DND-41 (cell line): ENCODE measurements at regions not wholly inside any gene's neighbourhood (a gene's known extent, or its start where the extent isn't known, plus 50 kb on each side); places are given as distances from the start of the nearest gene placed in this dataset.

Experiments used
- ATAC-seq: fragments of 200-7000 bp; cut with Tn5 transposase; 3 replicates; pipeline ENCODE4 v1.9.1; 2021; ENCODE audit warnings: low read depth; ENCODE audit not compliant: insufficient read depth
- DNase-seq: peaks from one replicate; pipeline ENCODE4 v3.0.0-alpha.2; 2020
- H2AFZ ChIP-seq: 2 replicates; pipeline ENCODE4 v1.6.0; 2012; ENCODE audit warnings: low read depth, low read length
- H3K27ac ChIP-seq: 2 replicates; pipeline ENCODE4 v1.5.1; 2012; ENCODE audit warnings: low read length, inconsistent platforms
- H3K27me3 ChIP-seq: fragments of 200-600 bp; sonication (generic); 2 replicates; pipeline ENCODE4 v1.6.0; 2012; ENCODE audit warnings: low read length, mild to moderate bottlenecking, inconsistent platforms; ENCODE audit not compliant: insufficient read depth, poor library complexity
- H3K36me3 ChIP-seq: 2 replicates; pipeline ENCODE4 v1.5.1; 2012; ENCODE audit warnings: low read length, inconsistent platforms; ENCODE audit not compliant: insufficient read depth
- H3K4me1 ChIP-seq: 2 replicates; pipeline ENCODE4 v1.5.1; 2012; ENCODE audit warnings: mild to moderate bottlenecking, low read length; ENCODE audit not compliant: insufficient read depth
- H3K4me2 ChIP-seq: 2 replicates; pipeline ENCODE4 v1.6.0; 2012; ENCODE audit warnings: mild to moderate bottlenecking, moderate library complexity, low read length, inconsistent platforms; ENCODE audit not compliant: insufficient read depth
- H3K4me3 ChIP-seq, 2 experiments: fragments of 200-600 bp in 1 of 2; shearing (Covaris generic) in 1 of 2; 2 replicates each; pipeline ENCODE4 v1.5.1; 2012 to 2016; ENCODE audit warnings: inconsistent platforms in 2 of 2, low read length in 2 of 2, mild to moderate bottlenecking in 2 of 2, low read depth in 1 of 2, moderate library complexity in 1 of 2
- H3K79me2 ChIP-seq: 2 replicates; pipeline ENCODE4 v1.6.0; 2012; ENCODE audit warnings: low read length, inconsistent platforms; ENCODE audit not compliant: insufficient read depth
- H3K9ac ChIP-seq: 2 replicates; pipeline ENCODE4 v1.6.0; 2012; ENCODE audit warnings: low read depth, mild to moderate bottlenecking, inconsistent platforms, low read length, moderate library complexity
- H3K9me3 ChIP-seq: 2 replicates; pipeline ENCODE4 v1.5.1; 2012; ENCODE audit warnings: low read length, moderate library complexity, mild to moderate bottlenecking, inconsistent platforms; ENCODE audit not compliant: insufficient read depth, severe bottlenecking
- H4K20me1 ChIP-seq: 2 replicates; pipeline ENCODE4 v1.6.0; 2012; ENCODE audit warnings: low read length; ENCODE audit not compliant: insufficient read depth
- EZH2 ChIP-seq: IDR thresholded peaks from 3 replicates; pipeline ENCODE4 v1.6.1; 2012; ENCODE audit warnings: borderline replicate concordance, low read depth, mild to moderate bottlenecking, moderate library complexity, low read length, inconsistent platforms; ENCODE audit not compliant: severe bottlenecking
- TF ChIP-seq, protein P1 (sequence below): IDR thresholded peaks from 2 replicates; pipeline ENCODE4 v1.5.1; 2012; ENCODE audit warnings: borderline replicate concordance, low read length, moderate library complexity, mild to moderate bottlenecking; ENCODE audit not compliant: poor library complexity, severe bottlenecking; ENCODE audit errors: extremely low read depth

- Histone ChIP-seq H2AFZ (no peak overlapping the region), H3K36me3 (no peaks in the 10 kb centered on the region), H3K27me3 (peaks cover 13% of the 10 kb centered on the region), H3K4me1 (no peaks in the 10 kb centered on the region), H3K9me3 (no peaks in the 10 kb centered on the region), H3K4me3 (no peak overlapping the region), H3K27ac (no peak overlapping the region), H3K79me2 (no peaks in the 10 kb centered on the region), H3K4me2 (no peak overlapping the region), H4K20me1 (no peaks in the 10 kb centered on the region), H3K9ac (no peak overlapping the region)
- TF ChIP-seq EZH2: no peak
- TF ChIP-seq, protein P1, sequence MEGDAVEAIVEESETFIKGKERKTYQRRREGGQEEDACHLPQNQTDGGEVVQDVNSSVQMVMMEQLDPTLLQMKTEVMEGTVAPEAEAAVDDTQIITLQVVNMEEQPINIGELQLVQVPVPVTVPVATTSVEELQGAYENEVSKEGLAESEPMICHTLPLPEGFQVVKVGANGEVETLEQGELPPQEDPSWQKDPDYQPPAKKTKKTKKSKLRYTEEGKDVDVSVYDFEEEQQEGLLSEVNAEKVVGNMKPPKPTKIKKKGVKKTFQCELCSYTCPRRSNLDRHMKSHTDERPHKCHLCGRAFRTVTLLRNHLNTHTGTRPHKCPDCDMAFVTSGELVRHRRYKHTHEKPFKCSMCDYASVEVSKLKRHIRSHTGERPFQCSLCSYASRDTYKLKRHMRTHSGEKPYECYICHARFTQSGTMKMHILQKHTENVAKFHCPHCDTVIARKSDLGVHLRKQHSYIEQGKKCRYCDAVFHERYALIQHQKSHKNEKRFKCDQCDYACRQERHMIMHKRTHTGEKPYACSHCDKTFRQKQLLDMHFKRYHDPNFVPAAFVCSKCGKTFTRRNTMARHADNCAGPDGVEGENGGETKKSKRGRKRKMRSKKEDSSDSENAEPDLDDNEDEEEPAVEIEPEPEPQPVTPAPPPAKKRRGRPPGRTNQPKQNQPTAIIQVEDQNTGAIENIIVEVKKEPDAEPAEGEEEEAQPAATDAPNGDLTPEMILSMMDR: no peak
- no peak for DNase-seq
- no peak for ATAC-seq
These were observed 77.7 kb upstream of the KCNG1 start for GRCh38 chr20:51100617-51101016.

DNA sequence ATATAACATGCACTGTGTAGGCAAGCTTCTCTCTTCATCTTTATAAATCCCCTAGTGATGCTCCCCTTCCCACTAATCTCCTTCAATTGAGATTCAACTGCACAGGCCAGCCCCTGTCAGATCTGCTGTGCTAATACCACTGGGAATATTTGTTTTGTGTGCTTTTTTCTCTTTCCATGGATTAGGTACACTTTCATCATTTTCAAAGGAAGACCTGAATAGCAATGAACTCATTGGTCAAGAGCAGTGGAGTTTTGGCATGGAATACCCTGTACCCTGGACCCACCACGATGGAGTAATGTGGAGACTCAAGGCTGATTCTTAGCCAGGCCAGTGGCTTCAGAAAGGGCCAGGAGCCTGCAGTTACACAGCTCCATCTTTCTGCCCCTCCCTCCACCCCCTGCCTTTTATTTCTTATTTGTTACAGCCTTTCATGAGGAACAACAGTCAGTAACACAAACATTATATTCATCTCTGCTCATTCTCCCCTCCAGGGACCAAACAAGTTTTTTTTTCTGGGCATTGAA lies 75.4 kb upstream of the KCNG1 start:
- no peaks in the 10 kb centered on the region for H3K79me2 ChIP-seq
- no peaks in the 10 kb centered on the region for H3K36me3 ChIP-seq
- no peak overlapping the region for H2AFZ ChIP-seq
- no peak for DNase-seq
- H3K4me3 ChIP-seq: no peak overlapping the region
- TF ChIP-seq, protein P1: no peak
- TF ChIP-seq EZH2: no peak
- H3K9me3 ChIP-seq: no peaks in the 10 kb centered on the region
- H4K20me1 ChIP-seq: no peaks in the 10 kb centered on the region
- peaks cover 29% of the 10 kb centered on the region for H3K27me3 ChIP-seq
- no peaks in the 10 kb centered on the region for H3K4me1 ChIP-seq
- no peak overlapping the region for H3K27ac ChIP-seq
- no peak for ATAC-seq
- H3K4me2 ChIP-seq: no peak overlapping the region
- no peak overlapping the region for H3K9ac ChIP-seq

DNA sequence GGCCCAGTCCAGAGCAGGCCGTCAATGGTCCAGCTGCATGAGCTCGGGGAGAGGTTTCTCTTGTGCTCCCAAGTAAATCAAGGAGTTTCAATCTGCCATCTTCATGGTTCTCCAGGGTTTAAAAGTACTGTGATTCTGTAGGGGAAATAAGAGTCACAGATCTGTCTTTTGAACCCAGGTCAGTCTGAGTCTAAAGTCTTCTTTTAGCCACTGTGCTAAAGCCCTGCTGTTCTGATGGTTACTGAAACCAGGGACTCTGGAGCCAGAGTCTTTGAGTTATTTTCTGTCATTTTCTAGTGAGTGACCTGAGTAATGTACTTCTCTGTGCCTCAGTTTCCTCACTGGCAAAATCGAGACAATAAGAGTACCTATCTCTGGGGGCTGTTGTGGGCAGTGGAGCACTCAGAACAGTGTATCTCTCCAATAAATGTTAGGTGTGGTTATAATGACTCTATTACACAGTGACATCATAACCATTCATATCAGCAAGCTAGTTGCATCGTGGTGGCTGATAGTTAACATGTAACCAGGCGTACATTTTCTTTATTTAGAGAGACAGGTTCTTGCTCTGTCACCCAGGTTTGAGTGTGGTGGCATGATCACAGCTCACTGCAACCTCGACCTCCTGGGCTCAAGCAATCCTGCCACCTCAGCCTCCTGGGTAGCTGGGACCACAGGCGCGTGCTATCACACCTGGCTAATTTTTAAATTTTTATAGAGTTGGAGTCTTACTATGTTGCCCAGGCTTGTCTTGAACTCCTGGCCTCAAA lies 74.6 kb upstream of the KCNG1 start:
- TF ChIP-seq, protein P1: no peak
- TF ChIP-seq EZH2: no peak
- no peaks in the 10 kb centered on the region for H3K36me3 ChIP-seq
- no peak overlapping the region for H3K4me3 ChIP-seq
- no peak overlapping the region for H3K9ac ChIP-seq
- no peak for ATAC-seq
- H4K20me1 ChIP-seq: 0 out of 2 replicates have a peak, but pooled peaks cover under 1% of the 10 kb centered on the region
- no peak overlapping the region for H3K27ac ChIP-seq
- no peaks in the 10 kb centered on the region for H3K9me3 ChIP-seq
- no peak overlapping the region for H2AFZ ChIP-seq
- no peaks in the 10 kb centered on the region for H3K79me2 ChIP-seq
- peaks cover 36% of the 10 kb centered on the region for H3K27me3 ChIP-seq
- no peaks in the 10 kb centered on the region for H3K4me1 ChIP-seq
- no peak overlapping the region for H3K4me2 ChIP-seq
- no peak for DNase-seq
